ENCODE measurements at regions not wholly inside any gene's neighbourhood (a gene's known extent, or its start where the extent isn't known, plus 50 kb on each side); places are given as distances from the start of the nearest gene placed in this dataset.

DNA sequence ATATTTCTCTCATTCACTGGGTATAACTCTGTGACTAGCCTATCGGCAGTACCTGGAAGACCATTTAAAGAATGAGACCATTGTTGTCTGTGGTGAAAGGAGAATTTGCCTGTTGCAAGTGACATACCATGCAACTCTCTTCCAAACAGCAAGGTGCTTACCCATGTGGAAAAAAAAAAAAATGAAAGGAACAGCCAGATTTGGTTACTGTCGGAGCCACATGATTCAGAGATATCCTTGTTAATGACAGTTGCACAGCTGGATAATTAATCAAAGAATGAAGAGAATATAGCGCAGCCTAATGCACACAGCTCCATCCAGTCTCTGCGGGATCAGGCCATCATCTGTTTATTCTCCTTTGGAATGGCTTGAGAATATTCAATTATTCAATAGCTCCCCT, 141.8 kb downstream of the HRH4 start:
- Histone ChIP-seq H3K36me3 (no peaks in the 10 kb centered on the region), H3K4me1 (ENCODE audit: control insufficient read depth in 1 of 2, low read depth in 2 of 2) (no peaks in the 10 kb centered on the region), H3K27me3 (replicated peaks; ENCODE audit: insufficient read depth) (no peaks in the 10 kb centered on the region), H3K9me3 (no peaks in the 10 kb centered on the region), H3K27ac (no peak overlapping the region), H3K4me3 (no peak overlapping the region)
- TF ChIP-seq, protein P1, sequence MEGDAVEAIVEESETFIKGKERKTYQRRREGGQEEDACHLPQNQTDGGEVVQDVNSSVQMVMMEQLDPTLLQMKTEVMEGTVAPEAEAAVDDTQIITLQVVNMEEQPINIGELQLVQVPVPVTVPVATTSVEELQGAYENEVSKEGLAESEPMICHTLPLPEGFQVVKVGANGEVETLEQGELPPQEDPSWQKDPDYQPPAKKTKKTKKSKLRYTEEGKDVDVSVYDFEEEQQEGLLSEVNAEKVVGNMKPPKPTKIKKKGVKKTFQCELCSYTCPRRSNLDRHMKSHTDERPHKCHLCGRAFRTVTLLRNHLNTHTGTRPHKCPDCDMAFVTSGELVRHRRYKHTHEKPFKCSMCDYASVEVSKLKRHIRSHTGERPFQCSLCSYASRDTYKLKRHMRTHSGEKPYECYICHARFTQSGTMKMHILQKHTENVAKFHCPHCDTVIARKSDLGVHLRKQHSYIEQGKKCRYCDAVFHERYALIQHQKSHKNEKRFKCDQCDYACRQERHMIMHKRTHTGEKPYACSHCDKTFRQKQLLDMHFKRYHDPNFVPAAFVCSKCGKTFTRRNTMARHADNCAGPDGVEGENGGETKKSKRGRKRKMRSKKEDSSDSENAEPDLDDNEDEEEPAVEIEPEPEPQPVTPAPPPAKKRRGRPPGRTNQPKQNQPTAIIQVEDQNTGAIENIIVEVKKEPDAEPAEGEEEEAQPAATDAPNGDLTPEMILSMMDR (IDR thresholded peaks at IDR 0.05) = no peak
- ATAC-seq (ENCODE audit: insufficient number of reproducible peaks, low FRiP score, low read depth) = no peak
- DNase-seq (ENCODE audit: low spot score) = no peak

GRCh38 chr18:24603151-24603550, 142.7 kb downstream of the HRH4 start:
- no peak overlapping the region for H3K27ac ChIP-seq
- no peaks in the 10 kb centered on the region for H3K36me3 ChIP-seq
- ATAC-seq (ENCODE audit: insufficient number of reproducible peaks, low FRiP score, low read depth) (no peak), DNase-seq (ENCODE audit: low spot score) (no peak)
- no peaks in the 10 kb centered on the region for H3K9me3 ChIP-seq
- H3K4me1 ChIP-seq (ENCODE audit: control insufficient read depth in 1 of 2, low read depth in 2 of 2) = no peaks in the 10 kb centered on the region
- no peaks in the 10 kb centered on the region for H3K27me3 ChIP-seq (replicated peaks; ENCODE audit: insufficient read depth)
- TF ChIP-seq, protein P1 (IDR thresholded peaks at IDR 0.05) = no peak
- H3K4me3 ChIP-seq = no peak overlapping the region

DNA sequence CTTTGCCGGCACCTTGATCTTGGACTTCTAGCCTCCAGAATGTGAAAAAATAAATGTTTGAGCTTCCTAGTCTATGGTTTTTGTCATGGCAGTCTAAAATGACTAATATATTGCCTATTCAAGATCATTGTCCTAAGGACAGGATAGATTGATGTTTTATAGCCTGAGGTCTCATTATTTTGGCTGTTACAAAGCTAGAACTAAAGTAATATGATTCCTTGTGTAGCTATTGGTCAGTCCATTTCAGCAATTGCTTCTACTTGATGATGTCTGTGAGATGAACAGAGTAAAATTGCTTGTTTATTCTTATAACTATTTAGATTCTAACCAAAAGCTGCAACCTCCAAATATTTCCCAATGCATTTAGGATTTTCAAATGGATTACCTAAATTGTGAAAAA, 145.0 kb downstream of the HRH4 start:
- Histone ChIP-seq H3K36me3 (no peaks in the 10 kb centered on the region), H3K27me3 (replicated peaks; ENCODE audit: insufficient read depth) (no peaks in the 10 kb centered on the region), H3K4me1 (ENCODE audit: control insufficient read depth in 1 of 2, low read depth in 2 of 2) (no peaks in the 10 kb centered on the region), H3K4me3 (no peak overlapping the region), H3K9me3 (no peaks in the 10 kb centered on the region), H3K27ac (no peak overlapping the region)
- no peak for ATAC-seq (ENCODE audit: insufficient number of reproducible peaks, low FRiP score, low read depth)
- no peak for DNase-seq (ENCODE audit: low spot score)
- TF ChIP-seq, protein P1 (IDR thresholded peaks at IDR 0.05) = no peak

- no peaks in the 10 kb centered on the region for H3K36me3 ChIP-seq
- no peak overlapping the region for H3K4me3 ChIP-seq
- ATAC-seq (ENCODE audit: insufficient number of reproducible peaks, low FRiP score, low read depth) (no peak), DNase-seq (ENCODE audit: low spot score) (no peak)
- no peaks in the 10 kb centered on the region for H3K27me3 ChIP-seq (replicated peaks; ENCODE audit: insufficient read depth)
- TF ChIP-seq, protein P1 (IDR thresholded peaks at IDR 0.05) = no peak
- H3K9me3 ChIP-seq = no peaks in the 10 kb centered on the region
- H3K27ac ChIP-seq = no peak overlapping the region
- no peaks in the 10 kb centered on the region for H3K4me1 ChIP-seq (ENCODE audit: control insufficient read depth in 1 of 2, low read depth in 2 of 2)
These were observed 148.8 kb downstream of the HRH4 start for GRCh38 chr18:24609254-24609653.

- no peak overlapping the region for H3K27ac ChIP-seq
- no peaks in the 10 kb centered on the region for H3K27me3 ChIP-seq (replicated peaks; ENCODE audit: insufficient read depth)
- no peak for DNase-seq (ENCODE audit: low spot score)
- ATAC-seq (ENCODE audit: insufficient number of reproducible peaks, low FRiP score, low read depth) = no peak
- H3K36me3 ChIP-seq = no peaks in the 10 kb centered on the region
- H3K9me3 ChIP-seq = no peaks in the 10 kb centered on the region
- H3K4me3 ChIP-seq = no peak overlapping the region
- TF ChIP-seq, protein P1 (IDR thresholded peaks at IDR 0.05) = no peak
- no peaks in the 10 kb centered on the region for H3K4me1 ChIP-seq (ENCODE audit: control insufficient read depth in 1 of 2, low read depth in 2 of 2)
These were observed 150.6 kb downstream of the HRH4 start for GRCh38 chr18:24611075-24611474.

Measured in thoracic aorta (tissue), 2 donors.